ENCODE measurements at regions not wholly inside any gene's neighbourhood (a gene's known extent, or its start where the extent isn't known, plus 50 kb on each side); places are given as distances from the start of the nearest gene placed in this dataset.

GRCh38 chr1:101407505-101408211, 170.8 kb downstream of the S1PR1 start:
- TF ChIP-seq CTCF (conservative IDR thresholded peaks at IDR 0.05; ENCODE audit: low read length) (no peak), EZH2phosphoT487 (IDR thresholded peaks at IDR 0.05; ENCODE audit: borderline replicate concordance) (no peak)

All from Loucy (cell line).